ENCODE measurements at regions not wholly inside any gene's neighbourhood (a gene's known extent, or its start where the extent isn't known, plus 50 kb on each side); places are given as distances from the start of the nearest gene placed in this dataset.

DNA sequence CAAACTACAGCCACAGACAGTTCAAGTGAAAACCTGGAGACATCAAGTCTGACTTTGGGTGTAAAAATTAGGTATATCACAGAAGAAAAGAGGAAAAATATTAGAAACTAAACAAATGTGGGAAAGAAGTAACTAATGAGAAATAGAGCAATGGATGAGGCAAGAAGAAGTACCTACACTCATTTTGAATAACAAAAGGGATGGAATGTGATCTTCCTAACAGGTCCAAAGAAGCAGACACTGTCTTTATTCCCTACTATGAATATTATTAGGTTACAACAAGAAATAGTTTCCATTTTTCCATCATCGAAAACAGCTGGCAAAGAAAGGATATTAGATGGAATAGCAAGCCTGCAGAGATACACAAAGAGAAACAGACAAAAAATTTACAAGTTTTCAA is 486.3 kb upstream of the FSHR start:
- TF ChIP-seq, protein P1, sequence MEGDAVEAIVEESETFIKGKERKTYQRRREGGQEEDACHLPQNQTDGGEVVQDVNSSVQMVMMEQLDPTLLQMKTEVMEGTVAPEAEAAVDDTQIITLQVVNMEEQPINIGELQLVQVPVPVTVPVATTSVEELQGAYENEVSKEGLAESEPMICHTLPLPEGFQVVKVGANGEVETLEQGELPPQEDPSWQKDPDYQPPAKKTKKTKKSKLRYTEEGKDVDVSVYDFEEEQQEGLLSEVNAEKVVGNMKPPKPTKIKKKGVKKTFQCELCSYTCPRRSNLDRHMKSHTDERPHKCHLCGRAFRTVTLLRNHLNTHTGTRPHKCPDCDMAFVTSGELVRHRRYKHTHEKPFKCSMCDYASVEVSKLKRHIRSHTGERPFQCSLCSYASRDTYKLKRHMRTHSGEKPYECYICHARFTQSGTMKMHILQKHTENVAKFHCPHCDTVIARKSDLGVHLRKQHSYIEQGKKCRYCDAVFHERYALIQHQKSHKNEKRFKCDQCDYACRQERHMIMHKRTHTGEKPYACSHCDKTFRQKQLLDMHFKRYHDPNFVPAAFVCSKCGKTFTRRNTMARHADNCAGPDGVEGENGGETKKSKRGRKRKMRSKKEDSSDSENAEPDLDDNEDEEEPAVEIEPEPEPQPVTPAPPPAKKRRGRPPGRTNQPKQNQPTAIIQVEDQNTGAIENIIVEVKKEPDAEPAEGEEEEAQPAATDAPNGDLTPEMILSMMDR (IDR thresholded peaks at IDR 0.05): no peak
- no peak for TF ChIP-seq POLR2AphosphoS5 (IDR thresholded peaks at IDR 0.05)
